K562 (cell line): ENCODE measurements at regions not wholly inside any gene's neighbourhood (a gene's known extent, or its start where the extent isn't known, plus 50 kb on each side); places are given as distances from the start of the nearest gene placed in this dataset.

Experiments used
- ATAC-seq: fragments of 200-7000 bp; cut with Tn5 transposase; 3 replicates; pipeline ENCODE4 v1.9.1; 2020; ENCODE audit warnings: moderate library complexity
- BruUV-seq: library from RNA; stranded (reverse); fragments of 400-500 nt; replicated peaks from 2 replicates; lab custom pipeline; 2021; lab: Mats Ljungman, UMichigan
- CTCF ChIA-PET: fragments of 300-600 bp; formaldehyde crosslinking; extraction: SDS; loops from one replicate; lab custom pipeline; 2021; ENCODE audit warnings: low intra/inter-chr PET ratio; lab: Yijun Ruan, JAX
- POLR2A ChIA-PET: fragments of 300-600, 350-650 bp; sonication (Branson Sonifier 250); formaldehyde crosslinking; extraction: SDS; loops from one replicate; lab custom pipeline; 2021; ENCODE audit warnings: antibody characterized with exemption, inconsistent platforms; lab: Yijun Ruan, JAX
- DNase-seq, 4 experiments: peaks; one replicate each; pipeline versions ENCODE4 v3.0.0 to v3.0.0-alpha.2; 2011 to 2018; ENCODE audit warnings: low spot score in 3 of 4, mixed read lengths in 3 of 4; ENCODE audit errors: extremely low read depth in 1 of 4
- FAIRE-seq: peaks from 2 replicates; lab custom pipeline; 2011; peaks lifted over from hg19 to GRCh38; lab: Jason Lieb, UNC
- H2AFZ ChIP-seq: 2 replicates; pipeline ENCODE4 v1.6.0; 2011; ENCODE audit warnings: low read depth, low read length, control low read depth, inconsistent platforms
- H3K27ac ChIP-seq: fragments of 200-600 bp; 3 replicates; pipeline ENCODE4 v1.8.0; 2011; ENCODE audit warnings: low read depth, mild to moderate bottlenecking, control low read depth, inconsistent platforms, low read length, moderate library complexity, mixed read lengths; ENCODE audit errors: extremely low read depth
- H3K27me3 ChIP-seq, 2 experiments: fragments of 300-600 bp in 1 of 2; 2 replicates in 1 of 2; 3 replicates in 1 of 2; pipeline versions ENCODE4 v1.6.0 to v1.8.0; 2011; ENCODE audit warnings: inconsistent platforms in 2 of 2, low read length in 2 of 2, mild to moderate bottlenecking in 1 of 2, mixed read lengths in 1 of 2, moderate library complexity in 1 of 2; ENCODE audit not compliant: control insufficient read depth in 2 of 2, insufficient read depth in 2 of 2
- H3K36me3 ChIP-seq: fragments of 300-600 bp; 3 replicates; pipeline ENCODE4 v1.8.0; 2011; ENCODE audit warnings: mild to moderate bottlenecking, low read length, inconsistent platforms; ENCODE audit not compliant: control insufficient read depth, insufficient read depth
- H3K4me1 ChIP-seq, 2 experiments: fragments of 200-600 bp in 1 of 2; replicated peaks in 1 of 2; 2 replicates in 1 of 2; 3 replicates in 1 of 2; pipeline versions ENCODE4 v1.5.1 to v1.8.0; 2011; ENCODE audit warnings: inconsistent platforms in 2 of 2, low read length in 2 of 2, mild to moderate bottlenecking in 1 of 2, mixed read lengths in 1 of 2, moderate library complexity in 1 of 2; ENCODE audit not compliant: control insufficient read depth in 2 of 2, insufficient read depth in 2 of 2
- H3K4me2 ChIP-seq: 2 replicates; pipeline ENCODE4 v1.6.1; 2011; ENCODE audit warnings: low read length, control low read depth, inconsistent platforms, mixed read lengths; ENCODE audit not compliant: insufficient read depth
- H3K4me3 ChIP-seq: fragments of 200-600 bp; sonication (generic), shearing (Covaris generic); 2 replicates; pipeline ENCODE4 v1.5.1; 2016; ENCODE audit warnings: control low read depth, inconsistent platforms
- H3K79me2 ChIP-seq: fragments of 200-600 bp; 3 replicates; pipeline ENCODE4 v1.8.0; 2011; ENCODE audit warnings: low read length, inconsistent platforms; ENCODE audit not compliant: control insufficient read depth, insufficient read depth
- H3K9ac ChIP-seq, 2 experiments: 2 replicates each; pipeline versions ENCODE4 v1.6.0 to v1.6.1; 2011; ENCODE audit warnings: low read depth in 2 of 2, low read length in 2 of 2, control low read depth in 1 of 2, inconsistent platforms in 1 of 2, mild to moderate bottlenecking in 1 of 2, mixed read lengths in 1 of 2; ENCODE audit not compliant: insufficient read depth in 1 of 2
- H3K9me1 ChIP-seq: one replicate; pipeline ENCODE4 v1.6.0; 2011; ENCODE audit warnings: inconsistent platforms, mild to moderate bottlenecking, low read length, moderate library complexity; ENCODE audit not compliant: control insufficient read depth, insufficient read depth
- H3K9me3 ChIP-seq: replicated peaks from 2 replicates; pipeline ENCODE4 v1.5.1; 2011; ENCODE audit warnings: low read depth, low read length, inconsistent platforms; ENCODE audit not compliant: control insufficient read depth, insufficient read depth
- H4K20me1 ChIP-seq: replicated peaks from 2 replicates; pipeline ENCODE4 v1.6.1; 2011; ENCODE audit warnings: low read length, inconsistent platforms, mixed read lengths; ENCODE audit not compliant: control insufficient read depth, insufficient read depth
- BDP1 ChIP-seq: IDR thresholded peaks from 3 replicates; pipeline ENCODE4 v1.6.1; 2011; ENCODE audit not compliant: insufficient read length, insufficient read depth
- CHD2 ChIP-seq: IDR thresholded peaks from 2 replicates; pipeline ENCODE4 v1.6.1; 2011; ENCODE audit warnings: low read depth, low read length
- CTCF ChIP-seq, 3 experiments: IDR thresholded peaks in 2 of 3; conservative IDR thresholded peaks in 1 of 3; 2 replicates each; pipeline ENCODE4 v1.5.1; 2011 to 2012; ENCODE audit warnings: low read length in 3 of 3, mild to moderate bottlenecking in 3 of 3, control low read depth in 2 of 3, improper control_type of control experiment in 1 of 3, inconsistent platforms in 1 of 3, low read depth in 1 of 3, mixed read lengths in 1 of 3, moderate library complexity in 1 of 3; ENCODE audit not compliant: insufficient read depth in 2 of 3
- FUS ChIP-seq: fragments of 200-400 bp; formaldehyde crosslinking; optimal IDR thresholded peaks from 2 replicates; pipeline ENCODE3; 2017; ENCODE audit warnings: low read depth, low read length
- NFXL1 ChIP-seq: fragments of 450-650 bp; formaldehyde crosslinking; IDR thresholded peaks from 2 replicates; pipeline ENCODE4 v1.4.0; 2021; ENCODE audit warnings: mild to moderate bottlenecking
- SMARCE1 ChIP-seq: fragments of 450-650 bp; IDR thresholded peaks from 2 replicates; pipeline ENCODE4 v1.7.1; 2016; ENCODE audit warnings: mild to moderate bottlenecking
- ZNF224 ChIP-seq: sonication (generic); formaldehyde crosslinking; IDR thresholded peaks from 2 replicates; pipeline ENCODE4 v1.8.0; 2022; ENCODE audit warnings: mild to moderate bottlenecking, missing genetic modification reagents
- ZNF780A ChIP-seq: fragments of 250-450 bp; sonication (Bioruptor Pico); IDR thresholded peaks from 2 replicates; pipeline ENCODE4 v1.5.0; 2021; ENCODE audit warnings: mild to moderate bottlenecking
- WGBS: fragments of 100-300 bp; shearing (Covaris generic); methylation state at CpG from one replicate; pipeline ENCODE4 v1.1.6; 2016; ENCODE audit warnings: low coverage, mixed read lengths; ENCODE audit not compliant: insufficient coverage; ENCODE audit errors: missing lambda C conversion rate; 5-methylcytosine and 5-hydroxymethylcytosine counted together
- in situ Hi-C: fragments of 300-500 bp; cut with MboI; formaldehyde crosslinking; loops from 4 replicates; pipeline ENCODE4 v1.15.0; 2018; ENCODE audit warnings: inconsistent platforms, mixed read lengths
- intact Hi-C: fragments of 100-400 bp; cut with micrococcal nuclease; formaldehyde crosslinking; loops from 2 replicates; pipeline ENCODE4 v1.14.2; 2022
- TF ChIP-seq, protein P1 (sequence below): sonication (generic); formaldehyde crosslinking; IDR thresholded peaks from 2 replicates; pipeline ENCODE4 v1.8.0; 2022; ENCODE audit warnings: mild to moderate bottlenecking, low read depth, missing genetic modification reagents

GRCh38 chr22:49198705-49199084 is 629.0 kb downstream of the BRD1 start (continued):
- TF ChIP-seq SMARCE1 = no peak

- no TSS peak for BruUV-seq
- Histone ChIP-seq H3K4me1 (no peaks in the 10 kb centered on the region; a peak in 1 of 5 replicates), H3K4me2 (no peak overlapping the region), H3K9me3 (no peaks in the 10 kb centered on the region), H3K4me3 (no peak overlapping the region), H3K27ac (no peak overlapping the region), H4K20me1 (0 out of 2 replicates have a peak, but pooled peaks cover 8% of the 10 kb centered on the region), H2AFZ (no peak overlapping the region), H3K27me3 (peaks cover 0 to 17% of the 10 kb centered on the region in 2 experiments; a peak in 2 of 5 replicates), H3K36me3 (no peaks in the 10 kb centered on the region), H3K9me1 (no peaks in the 10 kb centered on the region), H3K9ac (no peak overlapping the region)
- ATAC-seq = no peak
- intact Hi-C loops (no loop called here), in situ Hi-C loops (no loop called here)
- WGBS = 0% methylated on average over 13 of the region's 20 CpGs
- CTCF ChIA-PET = interaction anchor here (0.6 kb wide), 1 partner anchor 215 kb away, joined by 6 read pairs; no protein-coding TSS in a partner anchor
- POLR2A ChIA-PET = interaction anchor here (0.7 kb wide), 1 partner anchor 372 kb away, joined by 3 read pairs; no protein-coding TSS in a partner anchor
- TF ChIP-seq NFXL1 (CRISPR knock-in tag) (no peak), CHD2 (no peak), CTCF (IDR thresholded peaks at IDR 0.05 in 2 of 3, conservative IDR thresholded peaks at IDR 0.05 in 1 of 3; ENCODE audit: insufficient read depth in 2 of 3, low read depth in 1 of 3, low read length in 3 of 3) (no peak), FUS (no peak), ZNF224 (CRISPR knock-in tag) (no peak), ZNF780A (no peak), BDP1 (no peak)
- TF ChIP-seq, protein P1, sequence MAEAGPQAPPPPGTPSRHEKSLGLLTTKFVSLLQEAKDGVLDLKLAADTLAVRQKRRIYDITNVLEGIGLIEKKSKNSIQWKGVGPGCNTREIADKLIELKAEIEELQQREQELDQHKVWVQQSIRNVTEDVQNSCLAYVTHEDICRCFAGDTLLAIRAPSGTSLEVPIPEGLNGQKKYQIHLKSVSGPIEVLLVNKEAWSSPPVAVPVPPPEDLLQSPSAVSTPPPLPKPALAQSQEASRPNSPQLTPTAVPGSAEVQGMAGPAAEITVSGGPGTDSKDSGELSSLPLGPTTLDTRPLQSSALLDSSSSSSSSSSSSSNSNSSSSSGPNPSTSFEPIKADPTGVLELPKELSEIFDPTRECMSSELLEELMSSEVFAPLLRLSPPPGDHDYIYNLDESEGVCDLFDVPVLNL = no peak
- TF ChIP-seq, all 486 proteins: peak for 0
- no peaks in the 10 kb centered on the region for H3K79me2 ChIP-seq
- DNase-seq (no peak), FAIRE-seq (no peak)
Measured at GRCh38 chr22:49197986-49198704, 629.5 kb downstream of the BRD1 start.
